ENCODE measurements at regions not wholly inside any gene's neighbourhood (a gene's known extent, or its start where the extent isn't known, plus 50 kb on each side); places are given as distances from the start of the nearest gene placed in this dataset.
"Not testable (repeated sequence)": the region's sequence is repeated elsewhere in the genome, so short reads cannot be mapped to it uniquely, and the experiment has no call there.

DNA sequence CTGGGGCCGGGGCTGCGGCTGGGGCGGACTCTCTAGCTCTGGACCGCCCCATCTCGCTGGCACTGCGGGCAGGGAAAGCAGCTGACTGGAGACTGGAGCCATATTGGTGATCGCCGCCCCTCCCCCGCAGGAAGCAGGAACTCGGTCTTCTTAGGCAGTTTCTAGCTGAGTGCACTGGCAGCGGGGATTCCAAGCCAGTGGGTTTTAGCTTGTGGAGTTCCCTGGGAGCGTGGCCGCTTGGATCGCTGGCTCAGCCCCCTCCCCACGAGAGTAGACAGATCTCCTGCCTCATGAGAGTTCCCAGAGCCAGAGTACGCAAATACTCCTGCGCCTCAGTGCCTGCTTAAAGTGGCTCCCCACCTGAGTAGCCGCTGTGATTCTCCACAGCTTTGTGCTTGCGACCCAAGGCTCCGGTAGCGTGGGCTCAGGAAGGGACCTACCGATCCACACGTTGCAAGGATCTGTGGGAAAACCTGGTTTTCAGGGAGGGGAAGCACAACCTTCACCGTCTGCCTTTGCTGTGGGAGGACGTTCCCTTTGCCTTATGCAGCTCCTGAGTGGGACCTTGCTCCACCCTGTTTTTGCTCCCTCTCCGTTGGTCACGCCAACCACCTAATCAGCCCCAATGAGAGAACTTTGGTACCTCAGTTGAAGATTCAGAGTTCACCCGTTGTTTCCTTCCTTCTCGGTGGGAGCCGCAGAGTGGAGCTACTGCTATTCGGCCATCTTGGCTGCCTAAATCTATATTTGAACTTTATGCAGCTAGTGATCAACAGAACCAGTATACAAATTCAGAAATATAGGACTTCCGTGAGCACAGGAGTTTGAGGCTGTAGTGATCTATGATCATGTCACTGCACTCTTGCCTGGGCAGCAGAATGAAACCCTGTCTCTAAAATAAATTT is 803.9 kb upstream of the PCDH10 start:
- no peak for DNase-seq (ENCODE audit: low read depth, low spot score)
- no peak overlapping the region for H3K27ac ChIP-seq (ENCODE audit: low read length)
- no peaks in the 10 kb centered on the region for H3K4me1 ChIP-seq (ENCODE audit: control insufficient read depth, insufficient read depth, low read length)
- no peaks in the 10 kb centered on the region; the same call in 1 of the 2 replicates for H3K9me3 ChIP-seq (ENCODE audit: control insufficient read depth, insufficient read depth, low read length)
- no CpG with 5 or more reads among the region's 32 CpGs for WGBS (ENCODE audit: insufficient coverage, insufficient read length)
- no peaks in the 10 kb centered on the region for H3K27me3 ChIP-seq (ENCODE audit: control insufficient read depth, insufficient read depth, low read length)
- H3K4me3 ChIP-seq (ENCODE audit: low read length), result no peak overlapping the region
- no peaks in the 10 kb centered on the region for H3K36me3 ChIP-seq (ENCODE audit: control insufficient read depth, insufficient read depth, low read length)

DNA sequence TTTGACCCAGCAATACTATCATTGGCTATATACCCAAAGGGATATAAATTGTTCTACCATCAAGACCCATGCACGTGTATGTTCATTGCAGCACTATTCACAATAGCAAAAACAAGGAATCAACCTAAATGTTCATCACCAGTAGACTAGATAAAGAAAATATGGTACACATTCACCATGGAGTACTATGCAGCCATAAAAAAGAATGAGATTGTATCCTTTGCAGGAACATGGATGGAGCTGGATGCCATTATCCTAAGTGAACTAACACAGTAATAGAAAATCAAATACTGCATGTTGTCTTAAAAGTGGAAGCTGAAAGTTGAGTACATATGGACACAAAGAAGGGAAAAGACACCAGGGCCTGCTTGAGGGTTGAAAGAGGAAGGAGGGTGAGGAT is 803.1 kb upstream of the PCDH10 start:
- Histone ChIP-seq H3K4me1 (ENCODE audit: control insufficient read depth, insufficient read depth, low read length) (no peaks in the 10 kb centered on the region), H3K27me3 (ENCODE audit: control insufficient read depth, insufficient read depth, low read length) (no peaks in the 10 kb centered on the region), H3K36me3 (ENCODE audit: control insufficient read depth, insufficient read depth, low read length) (no peaks in the 10 kb centered on the region), H3K4me3 (ENCODE audit: low read length) (no peak overlapping the region), H3K9me3 (ENCODE audit: control insufficient read depth, insufficient read depth, low read length) (no peaks in the 10 kb centered on the region; the same call in 1 of the 2 replicates), H3K27ac (ENCODE audit: low read length) (no peak overlapping the region)
- DNase-seq (ENCODE audit: low read depth, low spot score), result no peak
- WGBS (ENCODE audit: insufficient coverage, insufficient read length), result no CpG with 5 or more reads among the region's 1 CpG

DNA sequence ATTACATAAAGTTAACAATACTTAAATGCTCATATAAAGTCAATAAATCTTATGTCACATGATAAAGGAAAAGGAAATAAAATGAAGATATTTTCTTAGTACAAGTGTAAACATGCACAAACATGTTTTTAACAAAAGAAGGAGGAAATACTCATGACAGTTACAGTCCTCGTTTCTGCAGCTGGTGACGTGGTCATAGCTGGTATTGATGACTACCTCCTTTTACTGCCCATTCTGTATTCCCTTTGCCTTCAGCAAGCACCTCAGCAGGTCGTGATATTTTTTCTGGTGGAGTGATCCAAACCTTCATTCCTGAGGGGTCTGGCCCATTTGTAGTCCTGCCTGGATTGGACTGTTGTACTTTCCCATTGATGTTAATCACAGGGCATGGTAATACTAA is 797.5 kb upstream of the PCDH10 start:
- not testable (repeated sequence) for H3K27me3 ChIP-seq (ENCODE audit: control insufficient read depth, insufficient read depth, low read length); DNase-seq (ENCODE audit: low read depth, low spot score); H3K4me1 ChIP-seq (ENCODE audit: control insufficient read depth, insufficient read depth, low read length); H3K36me3 ChIP-seq (ENCODE audit: control insufficient read depth, insufficient read depth, low read length); H3K27ac ChIP-seq (ENCODE audit: low read length); H3K9me3 ChIP-seq (ENCODE audit: control insufficient read depth, insufficient read depth, low read length); H3K4me3 ChIP-seq (ENCODE audit: low read length)
- WGBS (ENCODE audit: insufficient coverage, insufficient read length), result no CpG with 5 or more reads among the region's 3 CpGs

DNA sequence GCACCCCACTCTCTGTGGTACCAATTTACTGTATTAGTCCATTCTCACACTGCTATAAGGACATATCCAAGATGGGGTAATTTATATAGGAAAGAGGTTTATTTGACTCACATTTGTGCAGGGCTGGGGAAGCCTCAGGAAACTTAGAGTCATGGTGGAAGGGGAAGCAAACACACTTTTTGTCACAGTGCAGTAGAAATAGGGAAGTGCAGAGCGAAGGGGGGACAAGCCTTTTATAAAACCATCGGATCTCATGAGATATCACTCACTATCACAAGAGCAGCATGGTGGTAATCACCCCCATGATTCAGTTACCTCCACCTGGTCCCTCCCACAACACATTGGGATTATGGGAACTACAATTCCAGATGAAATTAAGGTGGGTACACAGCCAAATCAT is 766.9 kb upstream of the PCDH10 start:
- Histone ChIP-seq H3K27me3 (ENCODE audit: control insufficient read depth, insufficient read depth, low read length) (no peaks in the 10 kb centered on the region), H3K27ac (ENCODE audit: low read length) (no peak overlapping the region), H3K4me3 (ENCODE audit: low read length) (no peak overlapping the region), H3K9me3 (ENCODE audit: control insufficient read depth, insufficient read depth, low read length) (no peaks in the 10 kb centered on the region), H3K36me3 (ENCODE audit: control insufficient read depth, insufficient read depth, low read length) (no peaks in the 10 kb centered on the region), H3K4me1 (ENCODE audit: control insufficient read depth, insufficient read depth, low read length) (no peaks in the 10 kb centered on the region)
- DNase-seq (ENCODE audit: low read depth, low spot score), result no peak
- WGBS (ENCODE audit: insufficient coverage, insufficient read length), result no CpG with 5 or more reads among the region's 2 CpGs

DNA sequence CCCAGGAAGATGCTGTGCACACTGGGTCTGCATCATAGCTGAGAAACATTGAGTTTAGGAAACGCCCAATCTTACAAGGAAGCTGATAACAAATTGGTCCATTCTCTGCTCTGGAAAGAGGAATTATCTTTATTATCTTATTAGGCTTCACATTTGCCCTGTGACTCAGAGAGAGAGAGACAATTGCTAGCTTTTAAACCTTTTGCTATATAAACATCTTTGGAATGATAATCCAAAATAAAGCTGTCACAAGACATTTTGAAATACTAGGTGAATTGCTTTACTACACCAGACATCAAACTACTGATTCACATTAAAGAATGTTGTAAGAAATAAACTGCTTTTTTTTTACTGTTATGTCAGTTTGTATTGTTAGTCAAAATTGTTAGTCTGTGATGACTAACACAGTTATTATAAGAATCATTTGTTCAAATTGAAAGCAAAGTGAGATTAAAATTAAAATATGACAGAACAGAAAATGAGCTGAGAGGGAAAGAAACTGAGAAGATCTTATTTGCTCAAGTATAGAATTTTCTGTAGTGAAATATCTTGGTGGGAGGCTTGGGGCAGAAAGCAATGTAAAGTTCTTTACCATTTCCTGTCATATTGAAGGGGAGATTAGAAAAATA is 765.4 kb upstream of the PCDH10 start:
- DNase-seq (ENCODE audit: low read depth, low spot score), result no peak
- Histone ChIP-seq H3K27me3 (ENCODE audit: control insufficient read depth, insufficient read depth, low read length) (no peaks in the 10 kb centered on the region), H3K4me3 (ENCODE audit: low read length) (no peak overlapping the region), H3K9me3 (ENCODE audit: control insufficient read depth, insufficient read depth, low read length) (no peaks in the 10 kb centered on the region; the same call in 1 of the 2 replicates), H3K27ac (ENCODE audit: low read length) (no peak overlapping the region), H3K36me3 (ENCODE audit: control insufficient read depth, insufficient read depth, low read length) (no peaks in the 10 kb centered on the region), H3K4me1 (ENCODE audit: control insufficient read depth, insufficient read depth, low read length) (no peaks in the 10 kb centered on the region)
- WGBS (ENCODE audit: insufficient coverage, insufficient read length), result no CpG with 5 or more reads among the region's 1 CpG

DNA sequence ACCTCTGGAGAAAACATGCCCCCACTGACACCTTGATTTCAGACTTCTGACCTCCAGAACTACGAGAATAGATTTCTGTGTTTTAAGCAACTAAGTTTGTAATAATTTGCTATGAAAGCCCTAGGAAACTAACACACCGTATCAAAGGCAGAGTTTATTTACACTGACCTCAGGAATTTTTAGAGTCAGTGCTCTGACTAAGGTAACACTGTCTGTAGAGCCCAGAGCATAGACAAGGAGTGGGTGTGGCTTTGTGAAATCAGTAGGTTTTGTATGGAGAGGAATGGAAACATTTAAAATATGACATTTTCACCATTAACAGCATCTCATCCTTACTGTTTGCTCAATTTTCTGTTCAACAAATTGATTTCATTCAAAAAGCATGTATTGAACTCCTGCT is 764.4 kb upstream of the PCDH10 start:
- Histone ChIP-seq H3K27me3 (ENCODE audit: control insufficient read depth, insufficient read depth, low read length) (no peaks in the 10 kb centered on the region), H3K36me3 (ENCODE audit: control insufficient read depth, insufficient read depth, low read length) (no peaks in the 10 kb centered on the region), H3K9me3 (ENCODE audit: control insufficient read depth, insufficient read depth, low read length) (no peaks in the 10 kb centered on the region; the same call in 1 of the 2 replicates), H3K27ac (ENCODE audit: low read length) (no peak overlapping the region), H3K4me1 (ENCODE audit: control insufficient read depth, insufficient read depth, low read length) (no peaks in the 10 kb centered on the region), H3K4me3 (ENCODE audit: low read length) (no peak overlapping the region)
- no peak for DNase-seq (ENCODE audit: low read depth, low spot score)
- WGBS (ENCODE audit: insufficient coverage, insufficient read length), result no CpG with 5 or more reads among the region's 2 CpGs

DNA sequence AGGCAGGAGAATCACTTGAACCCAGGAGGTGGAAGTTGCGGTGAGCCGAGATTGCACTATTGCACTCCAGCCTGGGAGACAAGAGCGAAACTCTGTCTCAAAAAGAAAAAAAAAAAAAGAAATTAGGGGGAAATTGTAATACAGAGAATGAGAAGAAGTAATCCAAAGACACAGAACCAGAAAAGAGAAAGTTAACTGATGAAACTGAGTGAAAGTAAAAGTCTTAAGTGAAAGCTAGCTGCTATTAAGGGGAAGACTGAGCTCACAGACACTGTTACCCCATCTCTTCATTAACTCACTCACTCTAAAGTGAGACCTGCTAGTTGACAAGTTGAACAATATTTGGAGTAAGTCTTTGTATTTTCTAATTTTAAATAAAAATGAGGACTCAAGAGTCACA is 763.0 kb upstream of the PCDH10 start:
- Histone ChIP-seq H3K4me3 (ENCODE audit: low read length) (no peak overlapping the region), H3K27me3 (ENCODE audit: control insufficient read depth, insufficient read depth, low read length) (no peaks in the 10 kb centered on the region), H3K4me1 (ENCODE audit: control insufficient read depth, insufficient read depth, low read length) (no peaks in the 10 kb centered on the region), H3K9me3 (ENCODE audit: control insufficient read depth, insufficient read depth, low read length) (no peaks in the 10 kb centered on the region; the same call in 1 of the 2 replicates), H3K36me3 (ENCODE audit: control insufficient read depth, insufficient read depth, low read length) (no peaks in the 10 kb centered on the region), H3K27ac (ENCODE audit: low read length) (no peak overlapping the region)
- no CpG with 5 or more reads among the region's 3 CpGs for WGBS (ENCODE audit: insufficient coverage, insufficient read length)
- no peak for DNase-seq (ENCODE audit: low read depth, low spot score)

DNA sequence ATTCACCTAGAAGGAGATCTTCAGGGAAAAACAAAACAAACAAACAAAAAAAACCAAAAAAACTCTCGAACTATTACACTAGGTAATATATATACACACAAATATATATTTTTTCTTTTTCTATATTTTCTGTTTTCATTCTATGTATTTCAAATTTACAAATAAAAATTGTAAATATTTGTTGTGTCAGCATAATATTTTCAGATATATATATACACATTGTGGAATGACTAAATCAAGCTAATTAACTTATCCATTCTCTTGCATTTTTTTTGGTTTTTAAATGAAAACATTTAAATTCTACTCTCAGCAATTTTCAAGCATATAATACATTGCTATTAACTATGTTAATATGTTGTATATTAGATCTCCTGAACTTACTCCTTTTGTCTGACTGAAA is 762.0 kb upstream of the PCDH10 start:
- H3K36me3 ChIP-seq (ENCODE audit: control insufficient read depth, insufficient read depth, low read length), result no peaks in the 10 kb centered on the region
- WGBS (ENCODE audit: insufficient coverage, insufficient read length), result no CpG with 5 or more reads among the region's 1 CpG
- no peak overlapping the region for H3K27ac ChIP-seq (ENCODE audit: low read length)
- no peaks in the 10 kb centered on the region for H3K4me1 ChIP-seq (ENCODE audit: control insufficient read depth, insufficient read depth, low read length)
- no peaks in the 10 kb centered on the region for H3K27me3 ChIP-seq (ENCODE audit: control insufficient read depth, insufficient read depth, low read length)
- DNase-seq (ENCODE audit: low read depth, low spot score), result no peak
- no peaks in the 10 kb centered on the region; the same call in 1 of the 2 replicates for H3K9me3 ChIP-seq (ENCODE audit: control insufficient read depth, insufficient read depth, low read length)
- no peak overlapping the region for H3K4me3 ChIP-seq (ENCODE audit: low read length)

DNA sequence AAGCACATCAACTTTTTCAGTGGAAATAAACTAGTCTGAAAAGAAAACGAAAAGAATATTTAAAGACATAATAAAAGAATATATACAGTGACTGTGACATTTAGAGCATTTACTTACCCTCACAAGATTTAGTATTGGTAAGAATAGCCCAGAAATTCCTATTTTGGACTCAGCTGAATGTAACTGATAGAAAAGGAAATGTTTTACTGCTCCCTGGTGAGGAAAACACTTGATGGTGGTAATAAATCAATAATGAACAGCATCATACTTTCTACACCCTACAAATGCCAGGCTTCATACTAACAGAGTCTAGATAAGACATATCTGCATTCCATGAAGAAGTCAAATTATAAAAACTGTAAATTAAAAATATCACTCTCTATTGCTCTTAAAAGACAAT is 753.5 kb upstream of the PCDH10 start:
- H3K36me3 ChIP-seq (ENCODE audit: control insufficient read depth, insufficient read depth, low read length), result no peaks in the 10 kb centered on the region
- no peak for DNase-seq (ENCODE audit: low read depth, low spot score)
- H3K9me3 ChIP-seq (ENCODE audit: control insufficient read depth, insufficient read depth, low read length), result no peaks in the 10 kb centered on the region
- no peaks in the 10 kb centered on the region for H3K4me1 ChIP-seq (ENCODE audit: control insufficient read depth, insufficient read depth, low read length)
- WGBS (ENCODE audit: insufficient coverage, insufficient read length), result no CpG with 5 or more reads among the region's 1 CpG
- H3K27me3 ChIP-seq (ENCODE audit: control insufficient read depth, insufficient read depth, low read length), result no peaks in the 10 kb centered on the region
- no peak overlapping the region for H3K4me3 ChIP-seq (ENCODE audit: low read length)
- H3K27ac ChIP-seq (ENCODE audit: low read length), result no peak overlapping the region

DNA sequence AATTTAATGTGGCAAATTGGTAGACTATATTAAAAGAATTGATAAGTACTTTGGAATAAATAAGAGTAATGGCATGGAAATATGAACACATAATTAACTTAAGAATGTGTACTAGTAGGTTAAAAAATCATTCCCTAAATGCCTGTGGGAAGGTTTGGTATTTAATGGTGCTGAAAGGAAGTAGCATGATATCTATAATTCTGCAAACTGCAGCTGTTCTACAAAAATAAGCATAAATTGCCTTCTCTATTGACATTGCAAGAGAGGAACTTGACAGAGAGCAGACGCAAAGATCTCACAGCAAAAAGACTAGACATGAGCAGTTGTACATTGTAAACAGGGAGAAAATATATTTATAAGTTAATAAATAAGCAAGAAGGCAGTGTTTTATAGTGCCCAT is 752.5 kb upstream of the PCDH10 start:
- WGBS (ENCODE audit: insufficient coverage, insufficient read length), result no CpG with 5 or more reads among the region's 1 CpG
- Histone ChIP-seq H3K4me1 (ENCODE audit: control insufficient read depth, insufficient read depth, low read length) (no peaks in the 10 kb centered on the region), H3K36me3 (ENCODE audit: control insufficient read depth, insufficient read depth, low read length) (no peaks in the 10 kb centered on the region), H3K9me3 (ENCODE audit: control insufficient read depth, insufficient read depth, low read length) (no peaks in the 10 kb centered on the region), H3K27me3 (ENCODE audit: control insufficient read depth, insufficient read depth, low read length) (no peaks in the 10 kb centered on the region), H3K4me3 (ENCODE audit: low read length) (no peak overlapping the region), H3K27ac (ENCODE audit: low read length) (no peak overlapping the region)
- DNase-seq (ENCODE audit: low read depth, low spot score), result no peak
